Cardiac fibroblast (primary cell): ENCODE measurements at regions not wholly inside any gene's neighbourhood (a gene's known extent, or its start where the extent isn't known, plus 50 kb on each side); places are given as distances from the start of the nearest gene placed in this dataset.

ENCODE experiments used
- DNase-seq, 2 donors: peaks; one replicate each; pipeline versions ENCODE4 v3.0.0 to v3.0.0-alpha.2; 2010; ENCODE audit warnings: low read depth in 2 of 2
- H3K4me3 ChIP-seq, 2 donors: replicated peaks in 1 of 2; 1 replicate in 1 of 2; 2 replicates in 1 of 2; pipeline ENCODE4 v1.5.1; 2011; ENCODE audit warnings: low read depth in 2 of 2, low read length in 2 of 2, mild to moderate bottlenecking in 2 of 2, moderate library complexity in 1 of 2
- CTCF ChIP-seq: IDR thresholded peaks from one replicate; pipeline ENCODE4 v1.5.1; 2011; ENCODE audit warnings: low read depth, mild to moderate bottlenecking, low read length, inconsistent platforms

- no peak overlapping the region for H3K4me3 ChIP-seq
- no peak for TF ChIP-seq CTCF
Observed at GRCh38 chr6:105607636-105608621, 205.0 kb upstream of the PREP start.

GRCh38 chr6:105606831-105607463 lies 204.1 kb upstream of the PREP start:
- H3K4me3 ChIP-seq: no peak overlapping the region
- no peak for DNase-seq
- TF ChIP-seq CTCF: no peak

More at GRCh38 chr6:105607636-105608621, 205.0 kb upstream of the PREP start:
- no peak for DNase-seq

GRCh38 chr6:105604587-105604884 lies 201.7 kb upstream of the PREP start:
- DNase-seq: no peak
- TF ChIP-seq CTCF: no peak
- no peak overlapping the region for H3K4me3 ChIP-seq

- peak in 1 of 2 donors; percentile 13 for DNase-seq
- H3K4me3 ChIP-seq: no peak overlapping the region
- no peak for TF ChIP-seq CTCF
Observed at GRCh38 chr6:105603788-105604586, 201.1 kb upstream of the PREP start.

- H3K4me3 ChIP-seq: peak overlapping the region; percentile 4 to 6
- DNase-seq: peak; percentile 98 to 100
- no peak for TF ChIP-seq CTCF
Observed at GRCh38 chr6:105601541-105602236, 198.8 kb upstream of the PREP start.
